LNCAP (cell line): ENCODE measurements at regions not wholly inside any gene's neighbourhood (a gene's known extent, or its start where the extent isn't known, plus 50 kb on each side); places are given as distances from the start of the nearest gene placed in this dataset.
A peak's percentile ranks its signal among the peaks of the same experiment; 100 is the strongest.

ENCODE experiments used
- CTCF ChIP-seq: fragments of 450-650 bp; IDR thresholded peaks from 2 replicates; pipeline ENCODE4 v1.5.1; 2017; ENCODE audit warnings: mild to moderate bottlenecking

- TF ChIP-seq CTCF = no peak
These were observed 331.9 kb upstream of the SFRP2 start for GRCh38 chr4:154120690-154121345.

DNA sequence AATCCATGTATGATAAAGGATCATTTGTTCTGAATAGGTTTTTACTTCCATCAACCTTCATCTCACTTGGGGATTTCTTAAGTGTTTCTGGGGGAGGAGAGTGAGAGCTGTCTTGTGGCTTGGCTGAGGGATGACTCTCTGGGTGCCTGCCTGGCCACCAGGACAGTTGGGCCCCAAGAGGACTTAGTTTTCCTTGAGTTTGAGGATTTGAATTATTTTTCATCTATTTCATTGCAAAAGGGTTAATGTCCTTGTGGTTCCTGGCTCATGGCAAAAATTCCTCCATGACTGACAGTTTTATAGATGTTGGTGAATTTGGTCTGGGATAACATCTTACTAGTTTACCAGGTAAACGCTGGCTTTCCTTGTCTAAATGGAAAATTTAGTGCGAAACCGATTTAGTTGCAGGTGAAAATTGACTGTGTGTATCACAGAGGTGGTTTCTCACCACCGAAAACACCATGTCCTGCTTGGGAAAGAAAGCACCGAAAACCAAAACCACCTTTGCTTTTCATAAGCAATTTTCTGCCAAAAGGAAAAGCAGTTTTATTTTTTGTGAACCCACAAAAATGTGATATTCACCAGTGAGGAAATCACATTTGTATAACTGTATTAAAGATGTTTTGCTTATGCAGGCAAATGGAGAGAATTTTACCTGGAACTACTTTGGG, 331.3 kb upstream of the SFRP2 start:
- TF ChIP-seq CTCF = no peak

- TF ChIP-seq CTCF = peak; percentile 20; the same call in 1 of the 2 replicates
These were observed 330.4 kb upstream of the SFRP2 start for GRCh38 chr4:154119317-154119716.

GRCh38 chr4:154107337-154107736, 318.5 kb upstream of the SFRP2 start:
- TF ChIP-seq CTCF = no peak

DNA sequence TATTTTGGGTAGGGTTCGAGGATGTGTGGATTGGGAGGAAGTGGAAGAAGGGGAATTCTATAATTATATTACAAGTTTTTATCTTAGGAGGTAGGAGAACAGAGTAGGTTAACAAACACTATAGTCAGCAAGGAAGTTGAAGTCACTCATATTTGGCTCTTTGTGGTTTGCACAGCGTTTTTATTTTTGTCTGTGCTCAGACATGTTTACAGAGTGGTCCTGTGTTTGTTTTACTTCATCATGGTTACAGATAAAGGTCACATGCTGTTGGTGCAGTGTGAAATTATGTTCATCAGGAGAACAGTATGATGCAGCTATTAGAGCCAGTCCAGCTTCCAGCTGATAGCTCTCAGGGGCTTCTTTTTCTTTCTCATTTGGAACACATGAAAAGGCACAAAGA, 299.9 kb upstream of the SFRP2 start:
- TF ChIP-seq CTCF = no peak

DNA sequence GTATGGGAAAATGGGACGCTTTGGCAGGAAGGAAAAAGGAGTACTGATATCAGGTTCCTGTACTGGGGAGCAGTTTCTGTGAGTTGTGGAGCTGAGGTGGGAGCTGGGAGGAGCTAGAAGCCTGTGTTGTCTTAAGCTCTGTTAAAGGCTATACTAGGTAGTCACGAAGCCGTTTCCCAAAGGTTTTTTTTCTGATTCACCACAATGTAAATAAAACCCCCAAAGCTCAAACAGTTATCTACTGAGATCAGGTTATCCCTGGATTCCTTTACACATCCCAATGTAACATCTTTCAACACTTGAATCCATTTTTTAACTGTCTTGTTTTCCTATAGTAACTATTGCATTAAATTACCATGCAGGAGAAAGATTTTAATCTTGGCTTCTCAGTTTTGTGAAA, 297.4 kb upstream of the SFRP2 start:
- TF ChIP-seq CTCF = no peak

GRCh38 chr4:154084864-154085263, 296.0 kb upstream of the SFRP2 start:
- TF ChIP-seq CTCF = no peak
